ENCODE measurements at regions not wholly inside any gene's neighbourhood (a gene's known extent, or its start where the extent isn't known, plus 50 kb on each side); places are given as distances from the start of the nearest gene placed in this dataset.

- TF ChIP-seq GABPA (IDR thresholded peaks at IDR 0.05; ENCODE audit: low read depth), result no peak
Observed at GRCh38 chr15:55037071-55037470, 159.7 kb downstream of the RSL24D1 start (continued).

GRCh38 chr15:55035749-55036148 lies 161.0 kb downstream of the RSL24D1 start:
- H2AFZ ChIP-seq (ENCODE audit: low read depth), result no peak overlapping the region
- H3K36me3 ChIP-seq (replicated peaks in 1 of 2; ENCODE audit: control insufficient read depth in 1 of 2, insufficient read depth in 2 of 2, low read length in 1 of 2), result no peaks in the 10 kb centered on the region
- POLR2A ChIA-PET, result no interaction called here
- 8% methylated on average over 2 of the region's 2 CpGs for whole genome bisulfite sequencing (ENCODE audit: low lambda C conversion rate)
- no peak for TF ChIP-seq YY1 (IDR thresholded peaks at IDR 0.05; ENCODE audit: low read depth)
- no peak for TF ChIP-seq FOXM1 (IDR thresholded peaks at IDR 0.05; ENCODE audit: low read depth)
- no peak for TF ChIP-seq RXRA (IDR thresholded peaks at IDR 0.05; ENCODE audit: borderline replicate concordance, low read depth)
- no peak for TF ChIP-seq ELF1 (IDR thresholded peaks at IDR 0.05)
- no peak for TF ChIP-seq ZBTB33 (IDR thresholded peaks at IDR 0.05; ENCODE audit: borderline replicate concordance, low read depth)
- TF ChIP-seq USF2 (IDR thresholded peaks at IDR 0.05; ENCODE audit: borderline replicate concordance, low read depth, low read length), result no peak
- no peak for TF ChIP-seq MAX (IDR thresholded peaks at IDR 0.05; ENCODE audit: low read depth)
- no peaks in the 10 kb centered on the region for H3K9me2 ChIP-seq
- H3K9me3 ChIP-seq, result no peaks in the 10 kb centered on the region
- H3K4me3 ChIP-seq (ENCODE audit: low read depth in 2 of 2, low read length in 1 of 2), result no peak overlapping the region
- H3F3A ChIP-seq (replicated peaks; ENCODE audit: insufficient read depth), result no peaks in the 10 kb centered on the region
- no peak overlapping the region for H3K4me2 ChIP-seq
- no peak overlapping the region for H3K9ac ChIP-seq
- H4K20me1 ChIP-seq (ENCODE audit: insufficient read depth), result no peaks in the 10 kb centered on the region
- no peak overlapping the region for H3K27ac ChIP-seq (ENCODE audit: low read depth in 2 of 2, low read length in 1 of 2)
- H3K27me3 ChIP-seq (ENCODE audit: insufficient read depth), result no peaks in the 10 kb centered on the region
- H3K79me2 ChIP-seq (ENCODE audit: insufficient read depth), result no peaks in the 10 kb centered on the region
- H3K4me1 ChIP-seq (ENCODE audit: control insufficient read depth in 1 of 2, insufficient read depth in 2 of 2, low read depth in 1 of 2, low read length in 1 of 2), result no peaks in the 10 kb centered on the region
- CTCF ChIA-PET, result interaction anchor here (1.5 kb wide), 1 partner anchor 7 kb away, joined by 3 read pairs; no protein-coding TSS in a partner anchor
- DNase-seq, result no peak

- Histone ChIP-seq H3K9ac (no peak overlapping the region), H3K4me3 (ENCODE audit: low read depth in 2 of 2, low read length in 1 of 2) (no peak overlapping the region), H3K9me3 (no peaks in the 10 kb centered on the region), H3K27me3 (ENCODE audit: insufficient read depth) (no peaks in the 10 kb centered on the region), H3K27ac (ENCODE audit: low read depth in 2 of 2, low read length in 1 of 2) (no peak overlapping the region), H3K79me2 (ENCODE audit: insufficient read depth) (no peaks in the 10 kb centered on the region), H3F3A (replicated peaks; ENCODE audit: insufficient read depth) (no peaks in the 10 kb centered on the region), H3K36me3 (replicated peaks in 1 of 2; ENCODE audit: control insufficient read depth in 1 of 2, insufficient read depth in 2 of 2, low read length in 1 of 2) (no peaks in the 10 kb centered on the region), H3K4me1 (ENCODE audit: control insufficient read depth in 1 of 2, insufficient read depth in 2 of 2, low read depth in 1 of 2, low read length in 1 of 2) (no peaks in the 10 kb centered on the region), H4K20me1 (ENCODE audit: insufficient read depth) (no peaks in the 10 kb centered on the region), H3K4me2 (no peak overlapping the region), H3K9me2 (no peaks in the 10 kb centered on the region), H2AFZ (ENCODE audit: low read depth) (no peak overlapping the region)
- ChIA-PET CTCF (no interaction called here), POLR2A (no interaction called here)
- 7% methylated on average over 2 of the region's 2 CpGs for WGBS (ENCODE audit: low lambda C conversion rate)
- no peak for DNase-seq
- TF ChIP-seq TAF1 (IDR thresholded peaks at IDR 0.05; ENCODE audit: borderline replicate concordance, low read depth, low read length) (no peak), FOSL2 (IDR thresholded peaks at IDR 0.05; ENCODE audit: borderline replicate concordance, low read depth) (no peak), EZH2phosphoT487 (IDR thresholded peaks at IDR 0.05; ENCODE audit: borderline replicate concordance, low read depth) (no peak), ZBTB33 (IDR thresholded peaks at IDR 0.05; ENCODE audit: borderline replicate concordance, low read depth) (no peak), GATA2 (CRISPR knock-in tag; IDR thresholded peaks at IDR 0.05) (no peak), RFX5 (IDR thresholded peaks at IDR 0.05; ENCODE audit: low read length) (no peak), NRF1 (IDR thresholded peaks at IDR 0.05; ENCODE audit: low read depth, low read length) (no peak), RXRA (IDR thresholded peaks at IDR 0.05; ENCODE audit: borderline replicate concordance, low read depth) (no peak), EP300 (IDR thresholded peaks at IDR 0.05; ENCODE audit: borderline replicate concordance in 1 of 2, low read depth in 1 of 2, low read length in 1 of 2) (no peak), YY1 (IDR thresholded peaks at IDR 0.05; ENCODE audit: low read depth) (no peak), MEF2A (IDR thresholded peaks at IDR 0.05; ENCODE audit: borderline replicate concordance, low read depth) (no peak), MXI1 (IDR thresholded peaks at IDR 0.05; ENCODE audit: low read depth, low read length) (no peak)
- TF ChIP-seq, protein P1, sequence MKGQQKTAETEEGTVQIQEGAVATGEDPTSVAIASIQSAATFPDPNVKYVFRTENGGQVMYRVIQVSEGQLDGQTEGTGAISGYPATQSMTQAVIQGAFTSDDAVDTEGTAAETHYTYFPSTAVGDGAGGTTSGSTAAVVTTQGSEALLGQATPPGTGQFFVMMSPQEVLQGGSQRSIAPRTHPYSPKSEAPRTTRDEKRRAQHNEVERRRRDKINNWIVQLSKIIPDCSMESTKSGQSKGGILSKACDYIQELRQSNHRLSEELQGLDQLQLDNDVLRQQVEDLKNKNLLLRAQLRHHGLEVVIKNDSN (IDR thresholded peaks at IDR 0.05; ENCODE audit: borderline replicate concordance, low read depth), result no peak
- TF ChIP-seq, protein P2, sequence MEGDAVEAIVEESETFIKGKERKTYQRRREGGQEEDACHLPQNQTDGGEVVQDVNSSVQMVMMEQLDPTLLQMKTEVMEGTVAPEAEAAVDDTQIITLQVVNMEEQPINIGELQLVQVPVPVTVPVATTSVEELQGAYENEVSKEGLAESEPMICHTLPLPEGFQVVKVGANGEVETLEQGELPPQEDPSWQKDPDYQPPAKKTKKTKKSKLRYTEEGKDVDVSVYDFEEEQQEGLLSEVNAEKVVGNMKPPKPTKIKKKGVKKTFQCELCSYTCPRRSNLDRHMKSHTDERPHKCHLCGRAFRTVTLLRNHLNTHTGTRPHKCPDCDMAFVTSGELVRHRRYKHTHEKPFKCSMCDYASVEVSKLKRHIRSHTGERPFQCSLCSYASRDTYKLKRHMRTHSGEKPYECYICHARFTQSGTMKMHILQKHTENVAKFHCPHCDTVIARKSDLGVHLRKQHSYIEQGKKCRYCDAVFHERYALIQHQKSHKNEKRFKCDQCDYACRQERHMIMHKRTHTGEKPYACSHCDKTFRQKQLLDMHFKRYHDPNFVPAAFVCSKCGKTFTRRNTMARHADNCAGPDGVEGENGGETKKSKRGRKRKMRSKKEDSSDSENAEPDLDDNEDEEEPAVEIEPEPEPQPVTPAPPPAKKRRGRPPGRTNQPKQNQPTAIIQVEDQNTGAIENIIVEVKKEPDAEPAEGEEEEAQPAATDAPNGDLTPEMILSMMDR (IDR thresholded peaks at IDR 0.05), result no peak
Observed at GRCh38 chr15:55033574-55033973, 163.2 kb downstream of the RSL24D1 start.
